Coronary artery (tissue), 2 donors: ENCODE measurements at regions not wholly inside any gene's neighbourhood (a gene's known extent, or its start where the extent isn't known, plus 50 kb on each side); places are given as distances from the start of the nearest gene placed in this dataset.

Source experiments
- DNase-seq: peaks from one replicate; pipeline ENCODE4 v3.0.0-alpha.2; 2017; ENCODE audit warnings: low spot score
- H3K27ac ChIP-seq, 2 donors: fragments of 200-600 bp; sonication (generic); one replicate each; pipeline ENCODE4 v1.5.1; 2016 to 2019
- H3K4me3 ChIP-seq: fragments of 200-600 bp; sonication (generic); 2 replicates; pipeline ENCODE4 v1.5.1; 2016; ENCODE audit warnings: mild to moderate bottlenecking, moderate library complexity
- CTCF ChIP-seq: fragments of 200-600 bp; sonication (generic); IDR thresholded peaks from one replicate; pipeline ENCODE4 v1.5.1; 2019; ENCODE audit warnings: antibody characterized with exemption

- Histone ChIP-seq H3K4me3 (no peak overlapping the region), H3K27ac (no peak overlapping the region)
- no peak for TF ChIP-seq CTCF
- no peak for DNase-seq
These were observed 954.7 kb upstream of the FANCL start for GRCh38 chr2:59195851-59196250.

DNA sequence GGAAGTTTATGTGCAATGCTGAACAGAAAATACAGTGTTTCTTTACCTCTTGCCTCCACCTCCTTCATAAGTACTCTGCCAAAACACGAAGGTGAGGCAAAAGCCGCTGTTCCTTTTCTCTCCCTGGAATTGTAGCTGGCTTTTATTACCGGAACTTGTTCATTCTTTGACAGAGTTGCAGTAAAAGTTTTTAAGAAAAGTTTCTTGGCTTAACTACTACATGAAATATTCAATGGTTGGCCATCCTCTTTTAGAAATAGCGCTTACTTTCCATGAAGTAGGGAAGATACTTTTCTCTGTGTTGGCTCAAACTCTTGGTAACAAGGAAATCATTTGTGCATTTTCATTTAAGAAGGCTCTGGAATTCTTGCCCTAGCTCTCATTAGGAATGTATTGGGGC lies 950.7 kb upstream of the FANCL start:
- H3K27ac ChIP-seq, result no peak overlapping the region
- no peak for DNase-seq
- TF ChIP-seq CTCF, result no peak
- H3K4me3 ChIP-seq, result no peak overlapping the region

DNA sequence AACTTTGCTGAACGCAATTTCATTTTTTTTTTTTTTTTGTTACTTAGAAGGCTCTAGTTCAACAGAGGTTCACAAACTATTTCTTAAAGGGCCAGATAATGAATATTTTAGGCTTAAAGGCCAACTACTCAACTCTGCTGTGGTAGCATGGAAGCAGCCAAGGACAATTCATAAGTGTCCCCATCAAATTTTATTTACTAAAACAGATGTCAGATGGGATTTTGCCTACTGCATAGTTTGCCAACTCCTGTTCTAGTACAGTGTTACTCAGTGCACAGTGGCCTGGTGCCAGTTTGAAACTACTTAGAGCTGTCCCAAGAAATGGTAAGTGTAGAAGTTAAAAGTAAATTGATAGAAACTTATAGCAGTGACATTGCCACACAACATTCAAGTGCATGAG lies 949.4 kb upstream of the FANCL start:
- no peak for DNase-seq
- TF ChIP-seq CTCF, result no peak
- Histone ChIP-seq H3K4me3 (no peak overlapping the region), H3K27ac (no peak overlapping the region)

DNA sequence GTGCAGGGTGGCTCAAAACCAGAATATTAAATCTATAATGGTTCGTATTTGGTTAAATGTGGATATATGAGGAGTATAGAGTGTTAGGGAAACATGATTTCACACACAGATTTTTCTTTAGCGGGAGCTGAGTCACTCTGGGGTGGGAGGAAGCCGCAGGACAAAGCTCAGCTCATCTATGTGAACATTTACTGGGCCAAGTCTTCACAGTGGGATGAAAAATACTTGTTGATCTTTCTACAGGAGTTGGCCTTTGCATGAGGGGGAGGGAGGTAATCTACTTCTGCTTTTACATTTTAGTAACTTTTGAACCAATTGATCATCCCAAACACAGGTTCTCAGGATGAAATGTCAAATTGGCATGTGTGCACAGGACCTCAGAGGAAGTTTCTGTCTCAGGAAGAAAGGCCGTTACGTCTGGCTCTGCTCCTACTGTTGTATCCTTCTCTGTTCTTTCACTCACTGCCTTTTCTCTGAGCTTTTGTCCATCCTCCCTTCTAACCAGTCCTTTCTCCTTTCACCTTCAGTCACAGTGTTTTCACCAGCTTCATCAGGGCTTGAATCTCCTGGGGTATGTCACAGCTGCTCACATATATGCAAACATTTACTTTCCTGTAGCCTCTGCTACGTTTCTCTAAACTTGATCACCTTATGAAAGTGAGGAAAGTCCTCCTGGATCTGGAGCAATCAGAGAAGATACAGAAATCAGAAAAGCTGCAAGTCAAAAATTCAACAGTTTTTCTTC lies 943.3 kb upstream of the FANCL start:
- DNase-seq, result no peak
- Histone ChIP-seq H3K27ac (no peak overlapping the region), H3K4me3 (no peak overlapping the region)
- no peak for TF ChIP-seq CTCF

DNA sequence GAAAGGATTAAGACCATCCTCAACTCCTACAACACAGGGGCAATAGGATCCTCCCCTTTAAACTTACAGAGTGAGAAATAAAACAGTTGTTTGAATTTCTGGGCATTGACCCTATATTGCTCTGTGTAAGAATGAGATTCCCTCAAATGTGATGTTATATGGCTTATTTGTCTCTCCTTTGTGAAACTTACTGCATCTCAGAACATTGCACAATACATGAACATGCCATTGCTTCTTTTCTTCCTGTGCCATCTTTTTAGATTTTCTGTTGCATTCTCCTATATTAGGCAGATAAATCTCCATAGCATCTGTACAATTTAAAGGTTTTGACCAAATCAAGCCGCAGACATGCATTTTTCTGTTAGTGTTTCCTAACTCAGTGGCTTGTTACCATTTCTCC lies 941.9 kb upstream of the FANCL start:
- no peak for TF ChIP-seq CTCF
- DNase-seq, result no peak
- Histone ChIP-seq H3K27ac (no peak overlapping the region), H3K4me3 (no peak overlapping the region)

DNA sequence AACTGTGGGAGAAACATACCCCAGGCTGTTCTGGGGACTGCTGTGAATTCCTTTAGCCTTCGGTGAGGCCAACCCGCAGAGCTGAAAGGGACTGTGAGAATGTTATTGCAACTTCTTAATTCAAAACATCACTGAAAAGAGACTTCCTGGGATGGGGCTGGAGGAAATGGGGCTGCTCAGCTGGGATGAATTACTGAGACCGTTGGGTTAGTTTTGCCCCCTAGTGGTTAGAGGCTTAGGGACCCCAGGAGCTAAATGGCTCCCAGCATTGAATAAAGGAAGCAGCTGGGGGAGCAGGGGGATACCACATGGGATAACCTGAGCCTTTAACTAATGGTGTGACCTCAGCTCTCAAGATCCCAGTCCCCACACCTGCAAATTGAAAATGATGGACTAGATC lies 941.1 kb upstream of the FANCL start:
- no peak for DNase-seq

More for the DNA sequence above, 941.1 kb upstream of the FANCL start:
- TF ChIP-seq CTCF, result no peak
- Histone ChIP-seq H3K27ac (no peak overlapping the region), H3K4me3 (no peak overlapping the region)
